Vagina (tissue), 2 donors: ENCODE measurements at regions not wholly inside any gene's neighbourhood (a gene's known extent, or its start where the extent isn't known, plus 50 kb on each side); places are given as distances from the start of the nearest gene placed in this dataset.

Experiments used
- DNase-seq, 2 donors: peaks; one replicate each; pipeline ENCODE4 v3.0.0-alpha.2; 2017; ENCODE audit errors: extremely low spot score in 2 of 2
- H3K27ac ChIP-seq: fragments of 200-600 bp; sonication (generic); one replicate; pipeline ENCODE4 v1.5.1; 2019
- H3K27me3 ChIP-seq: fragments of 200-600 bp; sonication (generic); one replicate; pipeline ENCODE4 v1.5.1; 2019
- H3K36me3 ChIP-seq, 2 donors: fragments of 200-600 bp; sonication (generic); one replicate each; pipeline ENCODE4 v1.5.1; 2017 to 2019
- H3K4me1 ChIP-seq: fragments of 200-600 bp; sonication (generic); one replicate; pipeline ENCODE4 v1.5.1; 2019
- H3K4me3 ChIP-seq, 2 donors: fragments of 200-600 bp; sonication (generic); 1 replicate in 1 of 2; 2 replicates in 1 of 2; pipeline ENCODE4 v1.5.1; 2016 to 2019
- H3K9me3 ChIP-seq: fragments of 200-600 bp; sonication (generic); one replicate; pipeline ENCODE4 v1.5.1; 2019
- POLR2A ChIP-seq, 2 donors: fragments of 450-650 bp; IDR thresholded peaks; one replicate each; pipeline ENCODE4 v1.6.1; 2017; ENCODE audit warnings: antibody characterized with exemption in 2 of 2, mild to moderate bottlenecking in 2 of 2, moderate library complexity in 2 of 2
- POLR2AphosphoS5 ChIP-seq, 2 donors: sonication (generic); formaldehyde crosslinking; IDR thresholded peaks; one replicate each; pipeline ENCODE4 v1.9.0; 2017; ENCODE audit warnings: antibody characterized with exemption in 2 of 2, mild to moderate bottlenecking in 2 of 2, low read depth in 1 of 2; ENCODE audit not compliant: insufficient read depth in 1 of 2
- intact Hi-C: fragments of 100-400 bp; cut with DNase I; formaldehyde crosslinking; loops from one replicate; pipeline ENCODE4 v1.15.1; 2023
- TF ChIP-seq, protein P1 (sequence below), 3 experiments: fragments of 450-650 bp in 2 of 3; fragments of 200-600 bp in 1 of 3; sonication (generic) in 1 of 3; IDR thresholded peaks; one replicate each; pipeline ENCODE4 v1.5.1; 2017 to 2019; ENCODE audit warnings: antibody characterized with exemption in 3 of 3, mild to moderate bottlenecking in 2 of 3, moderate library complexity in 2 of 3

DNA sequence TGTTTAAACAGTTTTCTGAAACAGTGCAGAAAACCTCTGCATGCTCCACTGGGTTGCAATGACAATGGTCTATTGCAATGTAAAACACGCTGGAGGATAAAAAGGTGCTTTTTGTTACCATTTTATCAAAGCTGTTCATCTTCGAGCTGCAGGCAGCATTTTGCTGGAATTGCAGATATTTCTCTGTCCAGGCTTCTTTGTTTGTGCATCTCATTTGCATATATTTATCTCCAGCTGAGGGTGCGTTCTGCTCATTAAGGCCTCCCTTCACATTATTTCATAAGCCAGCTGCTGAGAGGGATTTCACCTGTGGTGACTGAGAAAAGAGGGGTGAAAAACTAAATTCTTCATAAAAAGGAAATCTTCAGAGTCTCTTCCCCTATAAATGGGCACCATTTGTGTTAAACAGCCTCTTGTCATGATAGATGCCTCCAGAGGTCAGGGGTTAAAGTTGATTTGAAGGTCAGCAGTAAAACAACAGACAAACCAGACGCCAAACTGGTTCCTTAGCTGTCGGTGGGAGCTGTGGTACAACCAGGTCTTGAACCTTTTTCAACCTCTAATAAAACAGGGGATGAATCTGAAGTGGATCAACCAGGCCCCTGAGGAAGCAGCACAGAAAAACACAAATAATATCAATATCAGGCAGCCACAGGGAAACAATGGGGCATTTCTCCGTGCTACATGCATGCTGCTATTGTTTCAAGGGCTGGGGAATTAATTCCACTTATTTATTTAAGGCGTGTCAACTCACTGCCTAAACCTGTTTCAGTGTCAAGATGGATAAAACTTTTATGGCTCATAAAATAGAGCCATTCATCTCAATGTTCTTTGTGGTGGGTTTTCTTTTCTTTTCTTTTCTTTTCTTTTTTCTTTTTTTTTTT, 265.1 kb downstream of the MEIS1 start:
- Histone ChIP-seq H3K27me3 (no peaks in the 10 kb centered on the region), H3K36me3 (no peaks in the 10 kb centered on the region), H3K9me3 (no peaks in the 10 kb centered on the region), H3K4me3 (no peak overlapping the region), H3K27ac (peak overlapping the region; percentile 53), H3K4me1 (peaks cover 12% of the 10 kb centered on the region)
- DNase-seq: no peak
- no peak for TF ChIP-seq POLR2AphosphoS5 (IDR thresholded peaks at IDR 0.05; ENCODE audit: insufficient read depth in 1 of 2, low read depth in 1 of 2)
- TF ChIP-seq, protein P1, sequence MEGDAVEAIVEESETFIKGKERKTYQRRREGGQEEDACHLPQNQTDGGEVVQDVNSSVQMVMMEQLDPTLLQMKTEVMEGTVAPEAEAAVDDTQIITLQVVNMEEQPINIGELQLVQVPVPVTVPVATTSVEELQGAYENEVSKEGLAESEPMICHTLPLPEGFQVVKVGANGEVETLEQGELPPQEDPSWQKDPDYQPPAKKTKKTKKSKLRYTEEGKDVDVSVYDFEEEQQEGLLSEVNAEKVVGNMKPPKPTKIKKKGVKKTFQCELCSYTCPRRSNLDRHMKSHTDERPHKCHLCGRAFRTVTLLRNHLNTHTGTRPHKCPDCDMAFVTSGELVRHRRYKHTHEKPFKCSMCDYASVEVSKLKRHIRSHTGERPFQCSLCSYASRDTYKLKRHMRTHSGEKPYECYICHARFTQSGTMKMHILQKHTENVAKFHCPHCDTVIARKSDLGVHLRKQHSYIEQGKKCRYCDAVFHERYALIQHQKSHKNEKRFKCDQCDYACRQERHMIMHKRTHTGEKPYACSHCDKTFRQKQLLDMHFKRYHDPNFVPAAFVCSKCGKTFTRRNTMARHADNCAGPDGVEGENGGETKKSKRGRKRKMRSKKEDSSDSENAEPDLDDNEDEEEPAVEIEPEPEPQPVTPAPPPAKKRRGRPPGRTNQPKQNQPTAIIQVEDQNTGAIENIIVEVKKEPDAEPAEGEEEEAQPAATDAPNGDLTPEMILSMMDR (IDR thresholded peaks at IDR 0.05): no peak
- TF ChIP-seq POLR2A (IDR thresholded peaks at IDR 0.05): no peak
- intact Hi-C loops: loop anchor here (10.0 kb wide), 1 partner anchor 155 kb away; no protein-coding TSS in a partner anchor

DNA sequence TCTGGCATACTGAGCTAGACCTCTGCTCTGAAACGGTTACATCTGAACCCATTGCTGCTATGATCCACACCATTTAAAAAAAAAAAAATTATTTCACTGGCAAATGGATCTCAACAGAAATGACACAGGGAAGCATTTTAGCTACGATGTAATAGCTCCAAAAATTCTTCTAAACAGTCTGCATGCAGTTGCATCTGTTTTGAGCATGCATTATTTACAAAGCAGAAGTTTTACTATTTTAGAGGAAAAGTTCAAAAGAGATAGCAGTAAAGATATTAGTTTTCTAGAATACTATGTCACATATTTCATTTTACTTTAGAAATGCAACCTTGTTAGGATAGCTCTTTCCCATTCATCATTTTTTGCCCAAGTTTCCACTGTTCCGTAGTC, 265.7 kb downstream of the MEIS1 start:
- H3K27ac ChIP-seq: peak overlapping the region; percentile 27
- intact Hi-C loops: no loop called here
- TF ChIP-seq POLR2AphosphoS5 (IDR thresholded peaks at IDR 0.05; ENCODE audit: insufficient read depth in 1 of 2, low read depth in 1 of 2) (no peak), POLR2A (IDR thresholded peaks at IDR 0.05) (no peak)
- TF ChIP-seq, protein P1 (IDR thresholded peaks at IDR 0.05): no peak
- H3K36me3 ChIP-seq: no peaks in the 10 kb centered on the region
- no peak overlapping the region for H3K4me3 ChIP-seq
- no peaks in the 10 kb centered on the region for H3K9me3 ChIP-seq
- peaks cover 12% of the 10 kb centered on the region for H3K4me1 ChIP-seq
- no peak for DNase-seq
- no peaks in the 10 kb centered on the region for H3K27me3 ChIP-seq

DNA sequence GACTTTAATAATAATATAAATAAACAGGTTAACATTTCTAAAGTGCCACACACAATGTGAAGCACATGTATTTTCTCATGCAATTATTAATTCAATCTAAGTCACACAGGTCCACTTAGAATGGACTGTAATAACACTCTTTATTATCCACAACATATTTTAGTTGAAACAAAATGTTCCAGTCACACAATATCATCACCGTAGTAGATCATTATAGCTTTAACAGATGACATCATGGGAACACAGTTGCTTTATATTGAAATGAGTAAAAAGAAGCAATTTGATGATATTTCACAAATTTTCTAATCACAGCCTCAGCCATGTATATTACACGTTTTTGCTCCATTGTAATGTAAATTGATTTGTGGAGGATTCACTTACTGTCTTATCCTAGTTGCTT, 266.3 kb downstream of the MEIS1 start:
- intact Hi-C loops: no loop called here
- DNase-seq: no peak
- Histone ChIP-seq H3K4me3 (no peak overlapping the region), H3K4me1 (peaks cover 12% of the 10 kb centered on the region), H3K36me3 (no peaks in the 10 kb centered on the region), H3K27me3 (no peaks in the 10 kb centered on the region), H3K9me3 (no peaks in the 10 kb centered on the region), H3K27ac (peak overlapping the region; percentile 27)
- TF ChIP-seq, protein P1 (IDR thresholded peaks at IDR 0.05): no peak
- no peak for TF ChIP-seq POLR2A (IDR thresholded peaks at IDR 0.05)
- TF ChIP-seq POLR2AphosphoS5 (IDR thresholded peaks at IDR 0.05; ENCODE audit: insufficient read depth in 1 of 2, low read depth in 1 of 2): no peak

DNA sequence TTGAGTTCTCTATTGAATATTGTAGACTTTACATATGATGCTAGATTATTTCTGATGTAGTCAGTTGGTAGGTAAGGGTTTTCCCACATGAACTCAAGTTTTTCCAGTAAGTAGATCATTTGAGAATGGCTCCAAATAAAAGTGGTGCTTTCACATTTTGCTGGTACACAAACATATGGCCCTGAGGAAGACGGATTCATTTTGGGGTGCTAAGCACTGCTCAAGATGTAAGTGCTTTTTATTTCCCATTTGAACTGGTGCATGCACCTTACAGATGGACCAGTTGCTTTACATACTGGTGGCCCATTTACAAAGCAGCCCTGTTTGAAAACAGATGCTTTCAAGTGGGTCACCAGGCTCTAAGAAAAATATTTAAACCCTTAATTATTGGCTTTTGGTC, 266.7 kb downstream of the MEIS1 start:
- Histone ChIP-seq H3K36me3 (no peaks in the 10 kb centered on the region), H3K27ac (peak overlapping the region; percentile 27), H3K9me3 (no peaks in the 10 kb centered on the region), H3K4me1 (peaks cover 12% of the 10 kb centered on the region), H3K4me3 (no peak overlapping the region), H3K27me3 (no peaks in the 10 kb centered on the region)
- intact Hi-C loops: no loop called here
- no peak for TF ChIP-seq POLR2AphosphoS5 (IDR thresholded peaks at IDR 0.05; ENCODE audit: insufficient read depth in 1 of 2, low read depth in 1 of 2)
- TF ChIP-seq, protein P1 (IDR thresholded peaks at IDR 0.05): no peak
- no peak for TF ChIP-seq POLR2A (IDR thresholded peaks at IDR 0.05)
- DNase-seq: no peak

GRCh38 chr2:66702301-66702700, 267.4 kb downstream of the MEIS1 start:
- peak overlapping the region; percentile 49 for H3K27ac ChIP-seq
- TF ChIP-seq POLR2AphosphoS5 (IDR thresholded peaks at IDR 0.05; ENCODE audit: insufficient read depth in 1 of 2, low read depth in 1 of 2) (no peak), POLR2A (IDR thresholded peaks at IDR 0.05) (no peak)
- TF ChIP-seq, protein P1 (IDR thresholded peaks at IDR 0.05): no peak
- DNase-seq: no peak
- H3K4me3 ChIP-seq: no peak overlapping the region
- peaks cover 12% of the 10 kb centered on the region for H3K4me1 ChIP-seq
- intact Hi-C loops: no loop called here
- H3K27me3 ChIP-seq: no peaks in the 10 kb centered on the region
- no peaks in the 10 kb centered on the region for H3K9me3 ChIP-seq
- H3K36me3 ChIP-seq: no peaks in the 10 kb centered on the region
